GM12865 (cell line): ENCODE measurements at regions not wholly inside any gene's neighbourhood (a gene's known extent, or its start where the extent isn't known, plus 50 kb on each side); places are given as distances from the start of the nearest gene placed in this dataset.

Experiments used
- DNase-seq: peaks from one replicate; pipeline ENCODE4 v3.0.0; 2010; ENCODE audit warnings: low read depth
- H3K4me3 ChIP-seq: 2 replicates; pipeline ENCODE4 v1.5.1; 2011; ENCODE audit warnings: mild to moderate bottlenecking, low read depth, low read length, control low read depth
- CTCF ChIP-seq: IDR thresholded peaks from 2 replicates; pipeline ENCODE4 v1.5.1; 2011; ENCODE audit warnings: low read length, control low read depth, low read depth, inconsistent platforms; ENCODE audit not compliant: insufficient read depth; ENCODE audit errors: missing control alignments

GRCh38 chr11:127259102-127259501 lies 258.5 kb upstream of the KIRREL3 start:
- TF ChIP-seq CTCF = no peak
- no peak overlapping the region for H3K4me3 ChIP-seq
- DNase-seq = no peak

- no peak for TF ChIP-seq CTCF
- no peak for DNase-seq
- no peak overlapping the region for H3K4me3 ChIP-seq
Observed at GRCh38 chr11:127255209-127255608, 254.6 kb upstream of the KIRREL3 start.

DNA sequence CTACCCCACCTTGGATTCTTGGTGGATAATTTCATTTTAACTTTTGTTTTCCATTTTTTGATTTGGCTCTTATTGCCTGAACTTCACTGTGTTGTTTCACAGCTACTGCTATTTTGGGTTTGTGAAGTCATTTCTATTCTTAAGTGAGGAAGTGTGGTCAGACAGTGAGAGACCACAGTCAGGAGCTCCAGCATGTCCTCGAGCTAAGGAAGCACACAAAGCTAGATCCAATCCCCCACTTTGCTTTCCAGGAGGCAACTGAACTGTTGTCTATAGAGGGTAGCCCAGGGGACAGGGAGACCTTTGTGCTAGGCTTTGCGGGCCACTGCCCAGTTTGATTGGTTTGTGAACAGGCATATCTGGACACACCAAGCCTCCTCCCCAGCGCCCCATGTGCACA lies 251.8 kb upstream of the KIRREL3 start:
- DNase-seq = no peak
- TF ChIP-seq CTCF = no peak

DNA sequence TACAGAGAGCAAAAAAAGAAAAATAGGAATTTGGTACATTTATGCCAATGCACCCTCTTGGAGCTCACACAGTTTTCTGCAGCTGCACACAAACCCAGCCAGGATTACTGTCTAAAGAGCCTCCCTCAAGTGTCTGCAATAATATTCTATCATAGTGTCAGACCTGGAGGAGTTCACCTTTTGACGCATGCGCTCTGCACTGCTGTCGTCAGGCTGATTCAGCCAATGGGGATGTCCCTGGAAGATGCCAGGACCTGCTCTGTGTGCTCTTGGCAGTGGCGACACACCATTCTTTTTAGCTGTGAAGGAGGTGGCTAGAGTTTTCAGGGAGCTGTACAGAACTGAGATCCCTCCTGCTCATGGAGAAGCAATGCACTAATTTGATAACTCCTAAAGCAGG lies 249.0 kb upstream of the KIRREL3 start:
- no peak for DNase-seq
- TF ChIP-seq CTCF = no peak
- no peak overlapping the region for H3K4me3 ChIP-seq

More for the DNA sequence above, 251.8 kb upstream of the KIRREL3 start:
- H3K4me3 ChIP-seq = no peak overlapping the region

DNA sequence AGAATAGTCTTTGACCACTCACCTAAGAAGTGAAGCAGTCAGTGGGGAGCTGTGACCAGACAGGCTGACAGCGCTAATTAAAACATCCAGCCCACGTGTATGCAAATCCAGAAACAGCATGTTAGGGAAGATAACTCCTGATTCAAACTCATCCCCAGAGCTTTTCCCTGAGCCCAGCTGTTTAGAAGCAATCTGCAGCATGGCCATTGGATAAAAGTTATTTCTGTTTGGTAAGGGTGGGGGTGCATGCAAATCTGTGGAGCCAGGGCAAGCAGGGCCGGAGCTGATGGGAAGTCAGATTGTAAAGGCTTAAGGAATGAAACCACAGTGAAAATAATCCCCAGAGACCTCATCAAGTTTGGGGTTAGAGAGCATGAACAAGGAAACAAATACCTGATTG lies 247.9 kb upstream of the KIRREL3 start:
- no peak for TF ChIP-seq CTCF
- DNase-seq = no peak

GRCh38 chr11:127247261-127247851 lies 246.8 kb upstream of the KIRREL3 start:
- no peak for DNase-seq
- no peak for TF ChIP-seq CTCF
- H3K4me3 ChIP-seq = no peak overlapping the region

More for the DNA sequence above, 247.9 kb upstream of the KIRREL3 start:
- H3K4me3 ChIP-seq = no peak overlapping the region

- DNase-seq = no peak
- TF ChIP-seq CTCF = no peak
- no peak overlapping the region for H3K4me3 ChIP-seq
Observed at GRCh38 chr11:127242676-127243075, 242.1 kb upstream of the KIRREL3 start.
